B cell (primary cell): ENCODE measurements at regions not wholly inside any gene's neighbourhood (a gene's known extent, or its start where the extent isn't known, plus 50 kb on each side); places are given as distances from the start of the nearest gene placed in this dataset.

ENCODE experiments used
- CTCF ChIP-seq: fragments of 200-600 bp; IDR thresholded peaks from one replicate; pipeline ENCODE4 v1.8.0; 2022; ENCODE audit warnings: antibody characterized with exemption, mild to moderate bottlenecking
- EZH2 ChIP-seq: IDR thresholded peaks from 2 replicates; pipeline ENCODE4 v1.6.1; 2012; ENCODE audit warnings: borderline replicate concordance, low read depth, mild to moderate bottlenecking, moderate library complexity, low read length; ENCODE audit not compliant: insufficient read depth, poor library complexity, severe bottlenecking

GRCh38 chr13:53411463-53411862, 382.9 kb downstream of the OLFM4 start:
- TF ChIP-seq CTCF, result no peak
- TF ChIP-seq EZH2, result no peak
